Anterior cingulate cortex (tissue), 58 donors: ENCODE measurements at regions not wholly inside any gene's neighbourhood (a gene's known extent, or its start where the extent isn't known, plus 50 kb on each side); places are given as distances from the start of the nearest gene placed in this dataset.
"Not testable (repeated sequence)": the region's sequence is repeated elsewhere in the genome, so short reads cannot be mapped to it uniquely, and the experiment has no call there.

Experiments
- DNase-seq, 58 donors: peaks; one replicate each; lab custom pipeline; 2025; lab: John Stamatoyannopoulos, UW

GRCh38 chr1:29695803-29696202, 459.5 kb downstream of the PTPRU start:
- no peak for DNase-seq

- no peak for DNase-seq
Observed at GRCh38 chr1:29695036-29695435, 458.7 kb downstream of the PTPRU start.

GRCh38 chr1:29691499-29691898, 455.2 kb downstream of the PTPRU start:
- DNase-seq, result no peak

GRCh38 chr1:29690156-29690555, 453.8 kb downstream of the PTPRU start:
- DNase-seq, result no peak

- peak in 1 of 58 donors; percentile 13 for DNase-seq
Observed at GRCh38 chr1:29689372-29690030, 453.2 kb downstream of the PTPRU start.

- peak in 2 of 58 donors; percentile 15 to 44 for DNase-seq
Observed at GRCh38 chr1:29688471-29689365, 452.4 kb downstream of the PTPRU start.

GRCh38 chr1:29687601-29688244, 451.4 kb downstream of the PTPRU start:
- no peak for DNase-seq

GRCh38 chr1:29687166-29687565, 450.8 kb downstream of the PTPRU start:
- DNase-seq, result no peak

GRCh38 chr1:29686012-29686930, 449.9 kb downstream of the PTPRU start:
- DNase-seq, result no peak

- DNase-seq, result no peak
Observed at GRCh38 chr1:29685387-29685786, 449.1 kb downstream of the PTPRU start.

- DNase-seq, result no peak
Observed at GRCh38 chr1:29684141-29684540, 447.8 kb downstream of the PTPRU start.

GRCh38 chr1:29683472-29683871, 447.1 kb downstream of the PTPRU start:
- DNase-seq, result no peak

GRCh38 chr1:29682919-29683295, 446.6 kb downstream of the PTPRU start:
- no peak for DNase-seq

GRCh38 chr1:29682171-29682918, 446.0 kb downstream of the PTPRU start:
- no peak for DNase-seq

- not testable (repeated sequence) for DNase-seq
Observed at GRCh38 chr1:29681416-29681815, 445.1 kb downstream of the PTPRU start.

GRCh38 chr1:29679828-29680558, 443.7 kb downstream of the PTPRU start:
- DNase-seq, result no peak

GRCh38 chr1:29679316-29679715, 443.0 kb downstream of the PTPRU start:
- DNase-seq, result no peak
